HUES64 (cell line): ENCODE measurements at regions not wholly inside any gene's neighbourhood (a gene's known extent, or its start where the extent isn't known, plus 50 kb on each side); places are given as distances from the start of the nearest gene placed in this dataset.
"Not testable (repeated sequence)": the region's sequence is repeated elsewhere in the genome, so short reads cannot be mapped to it uniquely, and the experiment has no call there.

Experiments used
- H3K27ac ChIP-seq: 2 replicates; pipeline ENCODE4 v1.7.0; 2013; ENCODE audit warnings: low read depth, low read length, inconsistent platforms
- H3K27me3 ChIP-seq: 2 replicates; pipeline ENCODE4 v1.6.1; 2013; ENCODE audit warnings: mild to moderate bottlenecking, low read length; ENCODE audit not compliant: insufficient read depth
- H3K36me3 ChIP-seq: 2 replicates; pipeline ENCODE4 v1.6.1; 2013; ENCODE audit warnings: mild to moderate bottlenecking, low read length; ENCODE audit not compliant: insufficient read depth
- H3K4me1 ChIP-seq: 2 replicates; pipeline ENCODE4 v1.6.1; 2013; ENCODE audit warnings: mild to moderate bottlenecking, low read length, moderate library complexity; ENCODE audit not compliant: insufficient read depth
- H3K4me3 ChIP-seq: 2 replicates; pipeline ENCODE4 v1.5.1; 2013; ENCODE audit warnings: mild to moderate bottlenecking, low read length, moderate library complexity
- H3K9ac ChIP-seq: 2 replicates; pipeline ENCODE4 v1.6.1; 2013; ENCODE audit warnings: mild to moderate bottlenecking, low read depth, low read length
- H3K9me3 ChIP-seq: 2 replicates; pipeline ENCODE4 v1.6.1; 2013; ENCODE audit warnings: low read depth, low read length; ENCODE audit not compliant: insufficient read depth
- WGBS: fragments of 150-250, 120-280 bp; methylation state at CpG from one replicate; pipeline ENCODE4 v1.1.7; 2013; ENCODE audit warnings: missing lambda C conversion rate; 5-methylcytosine and 5-hydroxymethylcytosine counted together

GRCh38 chr6:112659912-112660311 is 312.8 kb downstream of the RFPL4B start:
- no peak overlapping the region for H3K9ac ChIP-seq
- no peak overlapping the region for H3K27ac ChIP-seq
- no peaks in the 10 kb centered on the region for H3K9me3 ChIP-seq
- H3K36me3 ChIP-seq: no peaks in the 10 kb centered on the region
- H3K4me1 ChIP-seq: no peaks in the 10 kb centered on the region
- no peak overlapping the region for H3K4me3 ChIP-seq
- no peaks in the 10 kb centered on the region for H3K27me3 ChIP-seq

GRCh38 chr6:112660626-112661025 is 313.5 kb downstream of the RFPL4B start:
- Histone ChIP-seq H3K9ac (no peak overlapping the region), H3K9me3 (no peaks in the 10 kb centered on the region), H3K27ac (no peak overlapping the region), H3K4me1 (no peaks in the 10 kb centered on the region), H3K27me3 (no peaks in the 10 kb centered on the region), H3K36me3 (no peaks in the 10 kb centered on the region), H3K4me3 (no peak overlapping the region)
- 98% methylated on average over 2 of the region's 2 CpGs for WGBS

GRCh38 chr6:112663698-112664097 is 316.6 kb downstream of the RFPL4B start:
- Histone ChIP-seq H3K9ac (no peak overlapping the region), H3K36me3 (no peaks in the 10 kb centered on the region), H3K27ac (no peak overlapping the region), H3K4me3 (no peak overlapping the region), H3K4me1 (no peaks in the 10 kb centered on the region), H3K27me3 (no peaks in the 10 kb centered on the region), H3K9me3 (no peaks in the 10 kb centered on the region; the same call in 1 of the 2 replicates)
- 93% methylated on average over 4 of the region's 4 CpGs for WGBS

- no peak overlapping the region for H3K27ac ChIP-seq
- WGBS: 85% methylated on average over 2 of the region's 2 CpGs
- no peaks in the 10 kb centered on the region; the same call in 1 of the 2 replicates for H3K9me3 ChIP-seq
- H3K36me3 ChIP-seq: no peaks in the 10 kb centered on the region
- H3K27me3 ChIP-seq: no peaks in the 10 kb centered on the region
- no peak overlapping the region for H3K4me3 ChIP-seq
- no peak overlapping the region for H3K9ac ChIP-seq
- no peaks in the 10 kb centered on the region for H3K4me1 ChIP-seq
Observed at GRCh38 chr6:112665114-112665513, 318.0 kb downstream of the RFPL4B start.

GRCh38 chr6:112665815-112666214 is 318.7 kb downstream of the RFPL4B start:
- Histone ChIP-seq H3K9me3 (no peaks in the 10 kb centered on the region; the same call in 1 of the 2 replicates), H3K4me1 (no peaks in the 10 kb centered on the region), H3K27ac (no peak overlapping the region), H3K9ac (no peak overlapping the region), H3K36me3 (no peaks in the 10 kb centered on the region), H3K4me3 (no peak overlapping the region), H3K27me3 (no peaks in the 10 kb centered on the region)
- no CpG with 5 or more reads among the region's 1 CpG for WGBS

- no peaks in the 10 kb centered on the region; the same call in 1 of the 2 replicates for H3K9me3 ChIP-seq
- H3K9ac ChIP-seq: no peak overlapping the region
- no peak overlapping the region for H3K27ac ChIP-seq
- no peaks in the 10 kb centered on the region for H3K27me3 ChIP-seq
- no peaks in the 10 kb centered on the region for H3K4me1 ChIP-seq
- H3K36me3 ChIP-seq: no peaks in the 10 kb centered on the region
- H3K4me3 ChIP-seq: no peak overlapping the region
Observed at GRCh38 chr6:112667427-112667826, 320.3 kb downstream of the RFPL4B start.

- H3K9ac ChIP-seq: no peak overlapping the region
- H3K36me3 ChIP-seq: no peaks in the 10 kb centered on the region
- H3K9me3 ChIP-seq: no peaks in the 10 kb centered on the region
- no peak overlapping the region for H3K27ac ChIP-seq
- no peaks in the 10 kb centered on the region for H3K27me3 ChIP-seq
- H3K4me1 ChIP-seq: no peaks in the 10 kb centered on the region
- no peak overlapping the region for H3K4me3 ChIP-seq
Observed at GRCh38 chr6:112680091-112680490, 333.0 kb downstream of the RFPL4B start.

- Histone ChIP-seq H3K9ac (no peak overlapping the region), H3K4me3 (no peak overlapping the region), H3K9me3 (no peaks in the 10 kb centered on the region), H3K27ac (no peak overlapping the region), H3K4me1 (no peaks in the 10 kb centered on the region), H3K36me3 (no peaks in the 10 kb centered on the region), H3K27me3 (no peaks in the 10 kb centered on the region)
- WGBS: 83% methylated on average over 4 of the region's 5 CpGs
Observed at GRCh38 chr6:112682071-112682470, 334.9 kb downstream of the RFPL4B start.

GRCh38 chr6:112683106-112683505 is 336.0 kb downstream of the RFPL4B start:
- Histone ChIP-seq H3K36me3 (no peaks in the 10 kb centered on the region), H3K4me1 (no peaks in the 10 kb centered on the region), H3K9ac (no peak overlapping the region), H3K4me3 (no peak overlapping the region), H3K27ac (no peak overlapping the region), H3K9me3 (no peaks in the 10 kb centered on the region), H3K27me3 (no peaks in the 10 kb centered on the region)
- 100% methylated on average over 2 of the region's 2 CpGs for WGBS

- H3K27ac ChIP-seq: no peak overlapping the region
- no peak overlapping the region for H3K9ac ChIP-seq
- 94% methylated on average over 2 of the region's 3 CpGs for WGBS
- no peaks in the 10 kb centered on the region for H3K4me1 ChIP-seq
- no peaks in the 10 kb centered on the region for H3K27me3 ChIP-seq
- no peaks in the 10 kb centered on the region for H3K36me3 ChIP-seq
- no peak overlapping the region for H3K4me3 ChIP-seq
- no peaks in the 10 kb centered on the region for H3K9me3 ChIP-seq
Observed at GRCh38 chr6:112683926-112684325, 336.8 kb downstream of the RFPL4B start.

- H3K27ac ChIP-seq, H3K4me1 ChIP-seq, H3K27me3 ChIP-seq, H3K9me3 ChIP-seq, H3K36me3 ChIP-seq, H3K9ac ChIP-seq, H3K4me3 ChIP-seq: not testable (repeated sequence)
- 97% methylated on average over 15 of the region's 15 CpGs for WGBS
Observed at GRCh38 chr6:112685521-112686220, 338.5 kb downstream of the RFPL4B start.
